CD14-positive monocyte (primary cell): ENCODE measurements at regions not wholly inside any gene's neighbourhood (a gene's known extent, or its start where the extent isn't known, plus 50 kb on each side); places are given as distances from the start of the nearest gene placed in this dataset.

ENCODE experiments used
- DNase-seq, 3 donors: peaks; one replicate each; pipeline ENCODE4 v3.0.0-alpha.2; 2011 to 2022
- H2AFZ ChIP-seq: 2 replicates; pipeline ENCODE4 v1.6.0; 2012; ENCODE audit warnings: mild to moderate bottlenecking, low read depth, low read length, inconsistent platforms; ENCODE audit not compliant: insufficient read depth, poor library complexity, severe bottlenecking
- H3K27ac ChIP-seq, 2 donors: 1 replicate in 1 of 2; 2 replicates in 1 of 2; pipeline ENCODE4 v1.5.1; 2012 to 2013; ENCODE audit warnings: low read length in 2 of 2, control low read depth in 1 of 2, inconsistent platforms in 1 of 2, low read depth in 1 of 2, mild to moderate bottlenecking in 1 of 2
- H3K27me3 ChIP-seq, 2 donors: one replicate each; pipeline versions ENCODE4 v1.6.0 to v1.6.1; 2011 to 2013; ENCODE audit warnings: low read length in 2 of 2; ENCODE audit not compliant: control insufficient read depth in 2 of 2, insufficient read depth in 2 of 2
- H3K36me3 ChIP-seq, 2 donors: replicated peaks in 1 of 2; 1 replicate in 1 of 2; 2 replicates in 1 of 2; pipeline versions ENCODE4 v1.5.1 to v1.6.1; 2012 to 2013; ENCODE audit warnings: low read length in 2 of 2, control low read depth in 1 of 2, inconsistent platforms in 1 of 2, mild to moderate bottlenecking in 1 of 2; ENCODE audit not compliant: insufficient read depth in 2 of 2, control insufficient read depth in 1 of 2
- H3K4me1 ChIP-seq, 2 donors: 1 replicate in 1 of 2; 2 replicates in 1 of 2; pipeline versions ENCODE4 v1.5.1 to v1.6.1; 2012 to 2013; ENCODE audit warnings: low read length in 2 of 2, control low read depth in 1 of 2, inconsistent platforms in 1 of 2, mild to moderate bottlenecking in 1 of 2, moderate library complexity in 1 of 2; ENCODE audit not compliant: insufficient read depth in 2 of 2, control insufficient read depth in 1 of 2
- H3K4me2 ChIP-seq: replicated peaks from 2 replicates; pipeline ENCODE3; 2012; ENCODE audit warnings: low read length, moderate library complexity, mild to moderate bottlenecking; ENCODE audit not compliant: poor library complexity, severe bottlenecking; ENCODE audit errors: extremely low read depth
- H3K4me3 ChIP-seq, 3 experiments: fragments of 200-600 bp in 1 of 3; sonication (generic) in 1 of 3; replicated peaks in 1 of 3; 1 replicate in 2 of 3; 2 replicates in 1 of 3; pipeline ENCODE4 v1.5.1; 2011 to 2013; ENCODE audit warnings: low read length in 3 of 3, mild to moderate bottlenecking in 3 of 3, control low read depth in 2 of 3, low read depth in 2 of 3, inconsistent platforms in 1 of 3, moderate library complexity in 1 of 3
- H3K79me2 ChIP-seq: 2 replicates; pipeline ENCODE4 v1.6.0; 2012; ENCODE audit warnings: mild to moderate bottlenecking, control low read depth, inconsistent platforms, low read length, moderate library complexity; ENCODE audit not compliant: insufficient read depth
- H3K9ac ChIP-seq: 2 replicates; pipeline ENCODE4 v1.6.0; 2017; ENCODE audit warnings: low read length, mild to moderate bottlenecking; ENCODE audit not compliant: insufficient read depth, poor library complexity, severe bottlenecking
- H3K9me3 ChIP-seq, 2 donors: replicated peaks in 1 of 2; 1 replicate in 1 of 2; 2 replicates in 1 of 2; pipeline versions ENCODE4 v1.5.1 to v1.6.1; 2012 to 2013; ENCODE audit warnings: low read length in 2 of 2, control low read depth in 1 of 2; ENCODE audit not compliant: control insufficient read depth in 1 of 2, insufficient read depth in 1 of 2
- H4K20me1 ChIP-seq: 2 replicates; pipeline ENCODE4 v1.6.0; 2012; ENCODE audit warnings: mild to moderate bottlenecking, low read length, control low read depth, moderate library complexity; ENCODE audit not compliant: insufficient read depth
- H3K27ac Mint-ChIP-seq, 7 donors: one replicate each; pipeline ENCODE4 v1.8.0; 2020; ENCODE audit warnings: mild to moderate bottlenecking in 7 of 7, mixed read lengths in 7 of 7, moderate library complexity in 6 of 7, inconsistent platforms in 2 of 7
- H3K27me3 Mint-ChIP-seq, 3 donors: one replicate each; pipeline ENCODE4 v1.8.0; 2021 to 2022; ENCODE audit warnings: low read depth in 3 of 3, mild to moderate bottlenecking in 3 of 3, mixed read lengths in 3 of 3, moderate library complexity in 3 of 3, inconsistent platforms in 1 of 3
- H3K36me3 Mint-ChIP-seq, 2 donors: one replicate each; pipeline ENCODE4 v1.8.0; 2020; ENCODE audit warnings: mixed read lengths in 2 of 2, inconsistent platforms in 1 of 2, mild to moderate bottlenecking in 1 of 2
- H3K4me1 Mint-ChIP-seq: one replicate; pipeline ENCODE4 v1.8.0; 2020; ENCODE audit warnings: mild to moderate bottlenecking, mixed read lengths
- H3K4me3 Mint-ChIP-seq, 2 donors: one replicate each; pipeline ENCODE4 v1.8.0; 2020; ENCODE audit warnings: mild to moderate bottlenecking in 2 of 2, mixed read lengths in 2 of 2, moderate library complexity in 1 of 2
- H3K9me3 Mint-ChIP-seq, 7 donors: one replicate each; pipeline ENCODE4 v1.8.0; 2020 to 2022; ENCODE audit warnings: mixed read lengths in 7 of 7, mild to moderate bottlenecking in 6 of 7, moderate library complexity in 6 of 7, inconsistent platforms in 2 of 7
- CTCF ChIP-seq: fragments of 200-600 bp; IDR thresholded peaks from one replicate; pipeline ENCODE4 v1.8.0; 2022; ENCODE audit warnings: antibody characterized with exemption, mild to moderate bottlenecking
- intact Hi-C, 2 donors: fragments of 100-400 bp; cut with micrococcal nuclease; formaldehyde crosslinking; loops; one replicate each; pipeline versions ENCODE4 v1.15.0 to v1.15.1; 2023

DNA sequence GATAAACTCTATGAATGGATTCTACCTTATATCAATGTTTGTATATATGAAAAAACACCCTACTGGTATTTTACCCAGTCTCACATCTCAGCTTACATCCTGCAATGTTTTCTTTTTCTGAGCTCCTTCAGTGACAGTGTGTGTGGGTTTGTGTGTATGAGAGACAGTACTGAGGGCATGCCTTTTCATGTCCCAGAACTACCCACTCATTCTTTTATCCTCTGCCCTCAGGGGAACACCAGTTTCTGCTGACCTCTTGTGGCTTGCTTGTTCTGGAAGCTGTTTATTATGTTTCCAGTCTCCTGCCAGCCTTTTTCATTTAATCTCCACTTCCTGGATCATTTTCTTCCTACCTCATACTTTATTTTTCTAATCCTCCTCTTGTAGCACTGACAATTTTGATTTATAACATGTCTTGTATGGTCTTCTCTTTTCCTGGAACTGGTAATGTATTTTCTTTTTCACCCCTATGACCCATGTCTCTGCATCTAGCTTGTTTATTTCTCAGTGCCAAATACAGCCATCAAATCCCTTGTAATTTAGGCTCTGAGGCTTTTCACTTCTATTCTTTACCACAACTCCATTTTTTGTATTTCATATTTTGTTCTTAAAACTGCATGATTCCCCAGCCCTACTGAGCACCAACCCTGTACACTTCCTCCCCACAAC, 195.5 kb upstream of the NLGN4Y start:
- Mint-ChIP-seq H3K4me1 (no peaks in the 10 kb centered on the region), H3K9me3 (no peaks in the 10 kb centered on the region), H3K27ac (no peak overlapping the region), H3K36me3 (no peaks in the 10 kb centered on the region), H3K4me3 (no peak overlapping the region), H3K27me3 (peaks cover 0 to 5% (median 1%) of the 10 kb centered on the region in 3 donors)
- H3K9ac ChIP-seq: no peak overlapping the region
- no peak for TF ChIP-seq CTCF
- DNase-seq: no peak
- H3K9me3 ChIP-seq: no peaks in the 10 kb centered on the region
- H4K20me1 ChIP-seq: no peaks in the 10 kb centered on the region
- H3K27me3 ChIP-seq: no peaks in the 10 kb centered on the region
- intact Hi-C loops: no loop called here
- no peaks in the 10 kb centered on the region for H3K4me1 ChIP-seq
- no peak overlapping the region for H3K27ac ChIP-seq
- H2AFZ ChIP-seq: no peak overlapping the region
- H3K36me3 ChIP-seq: no peaks in the 10 kb centered on the region
- H3K4me2 ChIP-seq: no peak overlapping the region
- H3K4me3 ChIP-seq: no peak overlapping the region
- no peaks in the 10 kb centered on the region for H3K79me2 ChIP-seq

- no peak for DNase-seq
- H3K27ac Mint-ChIP-seq: no peak overlapping the region
- Histone ChIP-seq H3K4me3 (no peak overlapping the region), H3K27me3 (no peaks in the 10 kb centered on the region), H3K4me1 (no peaks in the 10 kb centered on the region), H3K27ac (no peak overlapping the region), H3K36me3 (no peaks in the 10 kb centered on the region), H3K4me2 (no peak overlapping the region), H3K9me3 (no peaks in the 10 kb centered on the region), H3K79me2 (no peaks in the 10 kb centered on the region), H2AFZ (no peak overlapping the region), H3K9ac (no peak overlapping the region), H4K20me1 (no peaks in the 10 kb centered on the region)
- peaks cover 0 to 5% (median 1%) of the 10 kb centered on the region in 3 donors for H3K27me3 Mint-ChIP-seq
- no peak overlapping the region for H3K4me3 Mint-ChIP-seq
- H3K36me3 Mint-ChIP-seq: no peaks in the 10 kb centered on the region
- TF ChIP-seq CTCF: no peak
- intact Hi-C loops: no loop called here
- no peaks in the 10 kb centered on the region for H3K4me1 Mint-ChIP-seq
- no peaks in the 10 kb centered on the region for H3K9me3 Mint-ChIP-seq
Measured at GRCh38 chrY:14330362-14330761, 194.0 kb upstream of the NLGN4Y start.
